A549 (cell line): ENCODE measurements at regions not wholly inside any gene's neighbourhood (a gene's known extent, or its start where the extent isn't known, plus 50 kb on each side); places are given as distances from the start of the nearest gene placed in this dataset.

Experiments
- BCL3 ChIP-seq: fragments of >200 bp; sonication (Bioruptor Twin); formaldehyde crosslinking; IDR thresholded peaks from 3 replicates; pipeline ENCODE4 v1.6.1; 2016
- CEBPB ChIP-seq, 2 experiments: fragments of >200 bp in 1 of 2; sonication (Bioruptor Twin) in 1 of 2; formaldehyde crosslinking in 1 of 2; IDR thresholded peaks; 2 replicates each; pipeline ENCODE4 v1.6.1; 2012 to 2016
- CHD2 ChIP-seq: fragments of 150-350 bp; IDR thresholded peaks from 2 replicates; pipeline ENCODE4 v1.6.1; 2014; ENCODE audit warnings: low read length; ENCODE audit not compliant: partially characterized antibody
- CTCF ChIP-seq: fragments of >200 bp; sonication (Bioruptor Twin); formaldehyde crosslinking; IDR thresholded peaks from 3 replicates; pipeline ENCODE4 v1.5.1; 2016
- JUN ChIP-seq, 2 experiments: fragments of >200 bp; sonication (Bioruptor Twin); formaldehyde crosslinking; IDR thresholded peaks; 2 replicates in 1 of 2; 3 replicates in 1 of 2; pipeline ENCODE4 v1.6.1; 2016 to 2017
- MAZ ChIP-seq: fragments of 150-350 bp; IDR thresholded peaks from 2 replicates; pipeline ENCODE4 v1.6.1; 2014; ENCODE audit warnings: antibody characterized with exemption, low read depth, low read length, borderline replicate concordance
- NPAS2 ChIP-seq: fragments of 250-450 bp; sonication (Bioruptor Pico); IDR thresholded peaks from 2 replicates; pipeline ENCODE4 v1.8.0; 2022; ENCODE audit warnings: mild to moderate bottlenecking, moderate library complexity, borderline replicate concordance
- NR3C1 ChIP-seq: fragments of >200 bp; sonication (Bioruptor Twin); formaldehyde crosslinking; IDR thresholded peaks from 3 replicates; pipeline ENCODE4 v1.6.1; 2017
- POLR2A ChIP-seq: IDR thresholded peaks from 2 replicates; pipeline ENCODE4 v1.6.1; 2012; ENCODE audit warnings: mild to moderate bottlenecking, low read length
- POLR2AphosphoS2 ChIP-seq: conservative IDR thresholded peaks from 2 replicates; pipeline ENCODE4 v1.6.1; 2012; ENCODE audit warnings: low read length, improper control_type of control experiment, inconsistent platforms
- RAD21 ChIP-seq, 2 experiments: fragments of >200 bp in 1 of 2; sonication (Bioruptor Twin) in 1 of 2; formaldehyde crosslinking in 1 of 2; IDR thresholded peaks in 1 of 2; conservative IDR thresholded peaks in 1 of 2; 2 replicates in 1 of 2; 3 replicates in 1 of 2; pipeline ENCODE4 v1.6.1; 2012 to 2018; ENCODE audit warnings: inconsistent platforms in 1 of 2
- RCOR1 ChIP-seq: fragments of 150-350 bp; IDR thresholded peaks from 2 replicates; pipeline ENCODE4 v1.6.1; 2014; ENCODE audit warnings: antibody characterized with exemption, low read length, low read depth
- RNF2 ChIP-seq: fragments of 200-600 bp; sonication (generic); IDR thresholded peaks from 2 replicates; pipeline ENCODE4 v1.6.1; 2016; ENCODE audit warnings: low read depth, mild to moderate bottlenecking, antibody characterized with exemption, moderate library complexity, borderline replicate concordance

- TF ChIP-seq BCL3: no peak
- TF ChIP-seq NR3C1: no peak
- no peak for TF ChIP-seq CTCF
- TF ChIP-seq POLR2AphosphoS2: no peak
- TF ChIP-seq NPAS2: no peak
- no peak for TF ChIP-seq POLR2A
- no peak for TF ChIP-seq MAZ
- no peak for TF ChIP-seq CEBPB (IDR thresholded peaks at IDR 0.05)
- TF ChIP-seq RCOR1: no peak
- no peak for TF ChIP-seq JUN (IDR thresholded peaks at IDR 0.05)
- no peak for TF ChIP-seq CHD2
- no peak for TF ChIP-seq RAD21 (conservative IDR thresholded peaks at IDR 0.05 in 1 of 2, IDR thresholded peaks at IDR 0.05 in 1 of 2)
- no peak for TF ChIP-seq RNF2
These were observed 516.7 kb upstream of the SLIT2 start for GRCh38 chr4:19735012-19735411.
